ENCODE measurements at regions not wholly inside any gene's neighbourhood (a gene's known extent, or its start where the extent isn't known, plus 50 kb on each side); places are given as distances from the start of the nearest gene placed in this dataset.

DNA sequence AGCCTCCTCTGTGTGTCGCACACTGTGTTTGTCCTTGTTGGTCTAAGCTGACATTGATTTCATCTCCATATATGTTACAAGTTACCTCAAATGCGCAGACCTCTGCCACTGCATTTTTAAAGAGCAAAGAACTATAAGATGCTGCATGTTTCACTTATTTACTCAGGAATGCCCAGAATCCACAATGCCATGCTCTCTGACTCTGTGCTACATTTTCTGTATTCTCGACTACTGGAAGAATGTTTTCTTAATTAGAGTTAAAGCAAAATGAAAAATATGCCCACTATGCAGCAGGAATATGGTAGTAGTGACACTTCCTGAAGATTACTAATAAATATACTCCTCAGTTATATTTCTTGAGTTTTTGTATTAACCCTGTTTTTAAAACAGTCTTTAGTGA is 296.4 kb downstream of the HACE1 start:
- no peaks in the 10 kb centered on the region for H3K27me3 ChIP-seq (ENCODE audit: control insufficient read depth in 4 of 4, insufficient read depth in 4 of 4, low read length in 3 of 4)
- H3K27ac ChIP-seq (ENCODE audit: low read depth in 1 of 2, low read length in 2 of 2), result no peak overlapping the region
- 82% methylated on average over 3 of the region's 3 CpGs for WGBS
- H3K4me1 ChIP-seq (ENCODE audit: control insufficient read depth in 4 of 4, insufficient read depth in 4 of 4, low read length in 3 of 4), result no peaks in the 10 kb centered on the region
- no peak overlapping the region for H3K4me3 ChIP-seq (ENCODE audit: low read depth in 1 of 3, low read length in 3 of 3)
- no peak for DNase-seq (ENCODE audit: low spot score)
- no peaks in the 10 kb centered on the region for H3K36me3 ChIP-seq (ENCODE audit: control insufficient read depth in 4 of 4, insufficient read depth in 3 of 4, low read depth in 1 of 4, low read length in 3 of 4)
- no peak for TF ChIP-seq NR2F2 (IDR thresholded peaks at IDR 0.05)
- no peak for TF ChIP-seq HNF4G (IDR thresholded peaks at IDR 0.05)
- no peak for TF ChIP-seq TAF1 (conservative IDR thresholded peaks at IDR 0.05)
- TF ChIP-seq RXRA (IDR thresholded peaks at IDR 0.05), result no peak
- no peak for TF ChIP-seq FOXA2 (IDR thresholded peaks at IDR 0.05)
- no peak for TF ChIP-seq ATF3 (IDR thresholded peaks at IDR 0.05)
- TF ChIP-seq HNF4A (conservative IDR thresholded peaks at IDR 0.05), result no peak
- no peak for TF ChIP-seq ZBTB33 (IDR thresholded peaks at IDR 0.05)
- TF ChIP-seq, protein P1, sequence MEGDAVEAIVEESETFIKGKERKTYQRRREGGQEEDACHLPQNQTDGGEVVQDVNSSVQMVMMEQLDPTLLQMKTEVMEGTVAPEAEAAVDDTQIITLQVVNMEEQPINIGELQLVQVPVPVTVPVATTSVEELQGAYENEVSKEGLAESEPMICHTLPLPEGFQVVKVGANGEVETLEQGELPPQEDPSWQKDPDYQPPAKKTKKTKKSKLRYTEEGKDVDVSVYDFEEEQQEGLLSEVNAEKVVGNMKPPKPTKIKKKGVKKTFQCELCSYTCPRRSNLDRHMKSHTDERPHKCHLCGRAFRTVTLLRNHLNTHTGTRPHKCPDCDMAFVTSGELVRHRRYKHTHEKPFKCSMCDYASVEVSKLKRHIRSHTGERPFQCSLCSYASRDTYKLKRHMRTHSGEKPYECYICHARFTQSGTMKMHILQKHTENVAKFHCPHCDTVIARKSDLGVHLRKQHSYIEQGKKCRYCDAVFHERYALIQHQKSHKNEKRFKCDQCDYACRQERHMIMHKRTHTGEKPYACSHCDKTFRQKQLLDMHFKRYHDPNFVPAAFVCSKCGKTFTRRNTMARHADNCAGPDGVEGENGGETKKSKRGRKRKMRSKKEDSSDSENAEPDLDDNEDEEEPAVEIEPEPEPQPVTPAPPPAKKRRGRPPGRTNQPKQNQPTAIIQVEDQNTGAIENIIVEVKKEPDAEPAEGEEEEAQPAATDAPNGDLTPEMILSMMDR (IDR thresholded peaks at IDR 0.05; ENCODE audit: low read depth, low read length, missing input control), result no peak
- no peak for TF ChIP-seq SP1 (IDR thresholded peaks at IDR 0.05)
- TF ChIP-seq YY1 (IDR thresholded peaks at IDR 0.05), result no peak
- TF ChIP-seq RAD21 (IDR thresholded peaks at IDR 0.05), result no peak
- TF ChIP-seq JUND (IDR thresholded peaks at IDR 0.05), result no peak
- TF ChIP-seq MAX (IDR thresholded peaks at IDR 0.05), result no peak
- no peak for TF ChIP-seq REST (IDR thresholded peaks at IDR 0.05)
- no peak for TF ChIP-seq FOXA1 (IDR thresholded peaks at IDR 0.05)
- no peaks in the 10 kb centered on the region for H3K9me3 ChIP-seq (ENCODE audit: control insufficient read depth in 4 of 4, low read length in 3 of 4)
- no peak overlapping the region for H3K9ac ChIP-seq (ENCODE audit: low read depth in 1 of 2, low read length in 2 of 2)

All from liver (tissue), 8 donors.